Gastroesophageal sphincter (tissue), 3 donors: ENCODE measurements at regions not wholly inside any gene's neighbourhood (a gene's known extent, or its start where the extent isn't known, plus 50 kb on each side); places are given as distances from the start of the nearest gene placed in this dataset.

ENCODE experiments used
- EP300 ChIP-seq: sonication (generic); formaldehyde crosslinking; IDR thresholded peaks from one replicate; pipeline ENCODE4 v1.6.1; 2017; ENCODE audit warnings: antibody characterized with exemption, mild to moderate bottlenecking
- POLR2A ChIP-seq, 2 donors: fragments of 450-650 bp; IDR thresholded peaks; one replicate each; pipeline ENCODE4 v1.6.1; 2017; ENCODE audit warnings: antibody characterized with exemption in 2 of 2, mild to moderate bottlenecking in 2 of 2, moderate library complexity in 1 of 2
- POLR2AphosphoS5 ChIP-seq: sonication (generic); formaldehyde crosslinking; IDR thresholded peaks from one replicate; pipeline ENCODE4 v1.6.1; 2017; ENCODE audit warnings: antibody characterized with exemption
- TF ChIP-seq, protein P1 (sequence below), 4 experiments: fragments of 200-600 bp in 2 of 4; fragments of 450-650 bp in 2 of 4; sonication (generic) in 1 of 4; IDR thresholded peaks; one replicate each; pipeline ENCODE4 v1.5.1; 2017 to 2019; ENCODE audit warnings: antibody characterized with exemption in 4 of 4, mild to moderate bottlenecking in 2 of 4, moderate library complexity in 2 of 4

DNA sequence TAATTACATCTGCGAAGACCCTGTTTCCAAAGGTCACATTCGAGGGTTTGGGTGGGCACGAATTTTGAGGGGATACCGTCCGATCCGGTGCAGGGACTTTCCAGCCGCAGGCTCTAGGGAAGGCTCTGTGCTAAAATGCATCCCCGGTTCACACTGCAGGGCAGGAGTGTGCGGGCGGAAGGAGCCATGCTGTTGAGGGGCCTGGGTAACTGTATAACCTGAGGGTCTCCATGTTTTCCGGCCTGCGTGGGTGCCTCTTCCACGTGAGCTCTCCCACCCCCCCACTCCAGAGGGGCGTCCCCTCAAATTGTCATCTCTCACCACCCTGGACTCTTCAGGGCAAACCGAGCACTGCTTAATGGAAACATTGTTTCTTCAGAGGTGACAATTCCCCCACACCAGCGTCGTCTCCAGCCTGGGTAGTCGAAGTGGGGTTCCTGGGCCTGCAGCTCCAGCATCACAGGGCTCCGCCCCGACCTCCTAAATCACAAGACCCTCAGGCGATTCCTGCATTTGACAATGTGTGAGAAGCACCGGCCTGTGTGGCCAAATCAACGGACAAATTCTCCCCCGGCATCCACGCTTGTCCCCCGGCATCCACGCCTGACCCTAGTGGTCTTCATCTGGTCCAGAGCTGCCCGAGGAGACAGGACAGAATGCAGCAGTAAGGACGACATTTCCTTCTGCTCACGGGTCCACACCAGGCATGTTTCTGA lies 51.2 kb downstream of the FOXL3 start:
- TF ChIP-seq, protein P1, sequence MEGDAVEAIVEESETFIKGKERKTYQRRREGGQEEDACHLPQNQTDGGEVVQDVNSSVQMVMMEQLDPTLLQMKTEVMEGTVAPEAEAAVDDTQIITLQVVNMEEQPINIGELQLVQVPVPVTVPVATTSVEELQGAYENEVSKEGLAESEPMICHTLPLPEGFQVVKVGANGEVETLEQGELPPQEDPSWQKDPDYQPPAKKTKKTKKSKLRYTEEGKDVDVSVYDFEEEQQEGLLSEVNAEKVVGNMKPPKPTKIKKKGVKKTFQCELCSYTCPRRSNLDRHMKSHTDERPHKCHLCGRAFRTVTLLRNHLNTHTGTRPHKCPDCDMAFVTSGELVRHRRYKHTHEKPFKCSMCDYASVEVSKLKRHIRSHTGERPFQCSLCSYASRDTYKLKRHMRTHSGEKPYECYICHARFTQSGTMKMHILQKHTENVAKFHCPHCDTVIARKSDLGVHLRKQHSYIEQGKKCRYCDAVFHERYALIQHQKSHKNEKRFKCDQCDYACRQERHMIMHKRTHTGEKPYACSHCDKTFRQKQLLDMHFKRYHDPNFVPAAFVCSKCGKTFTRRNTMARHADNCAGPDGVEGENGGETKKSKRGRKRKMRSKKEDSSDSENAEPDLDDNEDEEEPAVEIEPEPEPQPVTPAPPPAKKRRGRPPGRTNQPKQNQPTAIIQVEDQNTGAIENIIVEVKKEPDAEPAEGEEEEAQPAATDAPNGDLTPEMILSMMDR (IDR thresholded peaks at IDR 0.05): no peak
- TF ChIP-seq POLR2AphosphoS5 (no peak), POLR2A (IDR thresholded peaks at IDR 0.05) (no peak), EP300 (no peak)
